ENCODE measurements at regions not wholly inside any gene's neighbourhood (a gene's known extent, or its start where the extent isn't known, plus 50 kb on each side); places are given as distances from the start of the nearest gene placed in this dataset.

- DNase-seq: no peak
Observed at GRCh38 chr14:46279327-46279726, 372.3 kb downstream of the RPL10L start.

DNA sequence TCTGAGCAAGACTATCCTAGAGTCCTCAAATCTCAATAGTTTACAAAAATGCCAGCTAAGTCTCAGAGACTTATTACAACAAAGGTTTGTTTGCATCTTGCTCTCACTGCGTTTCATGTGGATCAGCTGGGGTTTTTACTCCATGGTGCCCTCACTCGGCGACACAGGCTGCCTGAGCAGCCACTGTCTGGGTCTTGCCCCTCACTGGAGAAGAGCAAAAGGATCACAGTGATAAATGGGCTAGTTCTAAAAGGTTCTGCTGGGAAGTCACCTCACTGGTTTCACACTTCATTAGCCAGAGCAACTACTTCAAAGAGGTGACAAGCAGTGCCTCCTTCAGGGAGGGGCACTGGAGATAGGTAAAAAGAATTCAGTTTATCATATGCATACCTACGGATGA lies 392.0 kb downstream of the RPL10L start:
- DNase-seq: no peak

GRCh38 chr14:46256381-46256780 lies 395.2 kb downstream of the RPL10L start:
- DNase-seq: no peak

DNA sequence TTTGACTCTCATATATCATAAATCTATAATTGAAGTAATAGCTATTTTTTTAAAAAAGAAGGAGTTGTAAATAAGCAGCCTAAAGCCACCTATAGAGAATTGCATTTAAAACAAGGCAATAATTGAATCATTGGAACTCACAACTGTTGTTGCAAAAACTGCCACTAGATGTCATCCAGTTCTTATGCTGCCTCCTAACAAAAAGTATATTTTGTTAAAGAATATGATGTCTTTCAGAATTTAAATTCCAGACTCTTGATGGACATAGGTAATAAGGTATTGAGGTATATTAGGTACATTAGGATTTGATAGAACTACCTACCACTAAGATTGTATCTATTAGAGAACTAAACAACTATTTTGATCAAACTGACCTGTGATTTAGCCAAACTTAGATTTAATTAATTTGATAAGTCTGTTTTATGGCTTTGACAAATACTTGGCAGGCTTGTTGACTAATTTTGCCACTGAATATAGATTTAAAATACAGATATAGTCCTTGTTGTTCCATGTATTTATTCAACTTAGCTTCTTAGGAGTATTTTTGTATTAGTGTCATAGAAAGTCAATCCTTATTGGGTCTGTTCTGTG lies 401.4 kb downstream of the RPL10L start:
- no peak for DNase-seq

DNA sequence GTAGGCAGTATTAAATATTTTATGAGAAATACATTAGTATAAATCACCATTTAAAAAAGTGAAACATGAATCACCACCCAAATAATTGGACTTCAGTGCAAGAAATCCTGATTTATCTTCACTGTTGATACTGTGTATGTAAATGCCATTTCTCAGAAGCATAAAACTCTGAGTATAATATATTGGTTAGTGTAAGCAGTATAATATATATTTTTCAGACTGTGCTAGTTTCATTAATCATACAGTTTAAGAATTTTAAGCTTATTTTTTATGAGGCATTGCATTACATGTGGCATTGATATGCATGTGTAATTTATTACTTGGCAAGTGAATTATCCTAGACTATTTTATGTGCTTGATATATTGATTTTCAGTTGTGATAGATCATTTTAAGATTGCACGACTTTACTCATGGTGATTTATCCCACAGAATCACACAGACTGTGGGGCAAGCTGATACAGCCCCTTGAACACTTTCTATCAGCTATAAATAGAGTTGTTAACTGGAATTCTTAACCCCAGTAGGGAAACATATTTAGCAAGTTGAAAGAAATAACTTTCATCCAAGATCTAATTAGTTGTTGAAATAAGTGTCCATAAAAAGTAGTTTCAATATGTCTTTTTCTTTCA lies 403.5 kb downstream of the RPL10L start:
- no peak for DNase-seq

- DNase-seq: no peak
Observed at GRCh38 chr14:46245276-46245675, 406.3 kb downstream of the RPL10L start.

- no peak for DNase-seq
Observed at GRCh38 chr14:46233786-46234185, 417.8 kb downstream of the RPL10L start.

DNA sequence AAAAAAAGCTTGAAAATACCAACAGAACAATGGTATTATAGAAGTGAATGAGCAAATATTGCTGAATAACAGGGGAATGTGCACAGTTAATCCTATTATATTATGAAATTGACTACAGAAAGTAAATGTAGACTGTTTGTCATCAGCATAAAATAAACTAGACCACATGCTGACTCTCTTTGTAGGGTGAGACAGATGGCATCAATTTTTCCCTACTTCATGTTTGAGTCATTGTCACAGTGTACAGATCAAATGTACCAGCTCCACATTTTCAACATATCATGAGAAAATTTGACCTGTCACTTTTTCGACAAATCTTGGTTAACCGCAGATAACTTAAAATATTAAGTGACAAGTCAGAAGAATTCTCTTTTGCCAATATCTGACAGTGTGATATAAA lies 421.0 kb downstream of the RPL10L start:
- DNase-seq: no peak

GRCh38 chr14:46215801-46216200 lies 435.8 kb downstream of the RPL10L start:
- no peak for DNase-seq

DNA sequence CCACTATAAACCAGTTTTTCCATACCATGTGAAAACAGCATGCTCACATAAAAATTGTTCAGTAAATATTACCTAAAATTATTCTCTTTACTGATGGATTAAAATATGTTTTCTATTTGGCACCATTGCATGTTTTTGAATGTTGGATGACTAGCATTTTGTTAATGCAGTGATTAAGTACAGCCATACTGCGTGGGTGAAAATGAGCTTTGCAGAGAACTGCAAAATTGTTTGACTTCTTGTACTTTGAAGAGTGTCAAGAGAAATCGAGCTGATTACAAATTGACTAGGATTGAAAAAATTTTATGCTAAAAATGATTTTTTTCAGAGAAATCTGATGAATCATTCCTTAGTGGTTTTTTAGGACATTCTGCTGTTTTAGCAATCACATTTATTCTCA lies 452.9 kb downstream of the RPL10L start:
- DNase-seq: no peak

DNA sequence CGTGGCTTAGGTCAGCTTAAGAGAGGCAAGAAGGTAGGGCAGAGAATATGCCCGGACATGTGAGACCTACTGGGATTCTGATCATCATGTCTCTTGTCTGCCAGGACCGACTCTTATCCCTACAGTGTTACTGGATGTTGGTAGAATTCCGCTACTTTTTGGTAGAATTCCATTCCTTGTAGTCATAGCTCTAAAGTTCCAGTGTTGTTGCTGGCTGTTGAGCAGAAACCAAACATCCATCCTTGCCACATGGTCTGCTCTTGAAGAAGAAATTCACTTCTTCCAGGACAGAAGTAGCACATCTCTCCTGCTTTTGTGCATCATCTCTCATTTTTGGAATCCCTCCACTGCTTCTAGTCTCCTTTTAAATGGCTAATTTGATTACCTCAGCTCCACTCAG lies 453.7 kb downstream of the RPL10L start:
- DNase-seq: no peak
